Esophagus squamous epithelium (tissue), 4 donors: ENCODE measurements at regions not wholly inside any gene's neighbourhood (a gene's known extent, or its start where the extent isn't known, plus 50 kb on each side); places are given as distances from the start of the nearest gene placed in this dataset.

Experiments
- POLR2A ChIP-seq, 4 donors: fragments of 450-650 bp; IDR thresholded peaks; one replicate each; pipeline ENCODE4 v1.6.1; 2017; ENCODE audit warnings: antibody characterized with exemption in 4 of 4, mild to moderate bottlenecking in 4 of 4, moderate library complexity in 3 of 4
- TF ChIP-seq, protein P1 (sequence below), 6 experiments: fragments of 450-650 bp in 4 of 6; fragments of 200-600 bp in 2 of 6; sonication (generic) in 2 of 6; IDR thresholded peaks; one replicate each; pipeline ENCODE4 v1.5.1; 2016 to 2019; ENCODE audit warnings: antibody characterized with exemption in 6 of 6, mild to moderate bottlenecking in 4 of 6, moderate library complexity in 4 of 6

DNA sequence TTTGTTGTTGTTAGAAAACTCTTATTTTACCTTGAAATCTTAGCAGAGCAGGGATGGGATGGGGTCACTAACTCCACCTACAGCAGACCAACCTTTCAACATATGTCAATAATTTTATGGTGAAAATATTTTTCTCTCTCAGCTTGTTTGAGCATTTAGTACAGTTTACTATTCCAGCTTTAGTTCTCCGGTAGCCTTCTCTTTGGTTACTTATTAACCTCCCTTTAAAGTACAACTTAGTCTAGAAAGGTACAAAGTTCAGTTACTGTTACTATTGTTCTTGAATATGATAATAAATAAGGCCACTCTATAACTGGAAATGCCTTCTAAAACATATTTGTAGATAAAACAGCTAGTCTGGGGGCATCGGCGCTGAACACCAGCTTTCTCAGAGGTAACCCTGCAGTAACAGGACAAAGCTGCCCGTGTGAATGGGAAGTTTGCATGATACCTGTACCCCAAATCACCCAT, 233.3 kb downstream of the PCSK1 start:
- TF ChIP-seq, protein P1, sequence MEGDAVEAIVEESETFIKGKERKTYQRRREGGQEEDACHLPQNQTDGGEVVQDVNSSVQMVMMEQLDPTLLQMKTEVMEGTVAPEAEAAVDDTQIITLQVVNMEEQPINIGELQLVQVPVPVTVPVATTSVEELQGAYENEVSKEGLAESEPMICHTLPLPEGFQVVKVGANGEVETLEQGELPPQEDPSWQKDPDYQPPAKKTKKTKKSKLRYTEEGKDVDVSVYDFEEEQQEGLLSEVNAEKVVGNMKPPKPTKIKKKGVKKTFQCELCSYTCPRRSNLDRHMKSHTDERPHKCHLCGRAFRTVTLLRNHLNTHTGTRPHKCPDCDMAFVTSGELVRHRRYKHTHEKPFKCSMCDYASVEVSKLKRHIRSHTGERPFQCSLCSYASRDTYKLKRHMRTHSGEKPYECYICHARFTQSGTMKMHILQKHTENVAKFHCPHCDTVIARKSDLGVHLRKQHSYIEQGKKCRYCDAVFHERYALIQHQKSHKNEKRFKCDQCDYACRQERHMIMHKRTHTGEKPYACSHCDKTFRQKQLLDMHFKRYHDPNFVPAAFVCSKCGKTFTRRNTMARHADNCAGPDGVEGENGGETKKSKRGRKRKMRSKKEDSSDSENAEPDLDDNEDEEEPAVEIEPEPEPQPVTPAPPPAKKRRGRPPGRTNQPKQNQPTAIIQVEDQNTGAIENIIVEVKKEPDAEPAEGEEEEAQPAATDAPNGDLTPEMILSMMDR (IDR thresholded peaks at IDR 0.05), result no peak
- no peak for TF ChIP-seq POLR2A (IDR thresholded peaks at IDR 0.05)
